Trophoblast cell (in vitro differentiated cells and primary cell): ENCODE measurements at regions not wholly inside any gene's neighbourhood (a gene's known extent, or its start where the extent isn't known, plus 50 kb on each side); places are given as distances from the start of the nearest gene placed in this dataset.

Source experiments
- DNase-seq, 2 donors: peaks; one replicate each; pipeline ENCODE4 v3.0.0-alpha.2; 2016
- H2AFZ ChIP-seq: 2 replicates; pipeline ENCODE4 v1.6.1; 2013; ENCODE audit warnings: low read length, moderate library complexity, mild to moderate bottlenecking; ENCODE audit not compliant: insufficient read depth, poor library complexity
- H2AK5ac ChIP-seq: 2 replicates; pipeline ENCODE4 v1.6.1; 2013; ENCODE audit warnings: mild to moderate bottlenecking, low read length
- H2BK120ac ChIP-seq: 2 replicates; pipeline ENCODE4 v1.6.1; 2013; ENCODE audit warnings: low read length, mild to moderate bottlenecking, moderate library complexity; ENCODE audit not compliant: insufficient read depth, poor library complexity
- H2BK12ac ChIP-seq: 2 replicates; pipeline ENCODE4 v1.6.1; 2013; ENCODE audit warnings: mild to moderate bottlenecking, low read length, moderate library complexity
- H2BK5ac ChIP-seq: 2 replicates; pipeline ENCODE4 v1.6.1; 2013; ENCODE audit warnings: low read length, low read depth, moderate library complexity, mild to moderate bottlenecking; ENCODE audit not compliant: poor library complexity
- H3K14ac ChIP-seq: 2 replicates; pipeline ENCODE4 v1.6.1; 2013; ENCODE audit warnings: mild to moderate bottlenecking, low read length
- H3K18ac ChIP-seq: 2 replicates; pipeline ENCODE4 v1.6.1; 2013; ENCODE audit warnings: mild to moderate bottlenecking, low read length
- H3K23ac ChIP-seq: 2 replicates; pipeline ENCODE4 v1.6.1; 2013; ENCODE audit warnings: low read length
- H3K27ac ChIP-seq: 2 replicates; pipeline ENCODE4 v1.5.1; 2013; ENCODE audit warnings: low read depth, mild to moderate bottlenecking, inconsistent platforms, low read length, moderate library complexity
- H3K27me3 ChIP-seq: 2 replicates; pipeline ENCODE4 v1.6.1; 2013; ENCODE audit warnings: inconsistent platforms, mild to moderate bottlenecking, low read length, moderate library complexity; ENCODE audit not compliant: insufficient read depth
- H3K36me3 ChIP-seq, 2 experiments: 1 replicate in 1 of 2; 2 replicates in 1 of 2; pipeline ENCODE4 v1.6.1; 2013; ENCODE audit warnings: low read length in 2 of 2, mild to moderate bottlenecking in 2 of 2, moderate library complexity in 1 of 2; ENCODE audit not compliant: insufficient read depth in 2 of 2, control insufficient read depth in 1 of 2
- H3K4ac ChIP-seq: 2 replicates; pipeline ENCODE4 v1.6.1; 2013; ENCODE audit warnings: low read depth, mild to moderate bottlenecking, low read length, moderate library complexity
- H3K4me1 ChIP-seq, 2 experiments: 1 replicate in 1 of 2; 2 replicates in 1 of 2; pipeline ENCODE4 v1.6.1; 2013; ENCODE audit warnings: low read length in 2 of 2, mild to moderate bottlenecking in 2 of 2, moderate library complexity in 1 of 2; ENCODE audit not compliant: insufficient read depth in 2 of 2, control insufficient read depth in 1 of 2
- H3K4me2 ChIP-seq: 2 replicates; pipeline ENCODE4 v1.6.1; 2013; ENCODE audit warnings: inconsistent platforms, mild to moderate bottlenecking, low read length, moderate library complexity
- H3K4me3 ChIP-seq: 2 replicates; pipeline ENCODE4 v1.5.1; 2013; ENCODE audit warnings: mild to moderate bottlenecking, low read depth, low read length, inconsistent platforms
- H3K79me1 ChIP-seq: one replicate; pipeline ENCODE4 v1.6.1; 2013; ENCODE audit warnings: low read length
- H3K79me2 ChIP-seq: 2 replicates; pipeline ENCODE4 v1.6.1; 2013; ENCODE audit warnings: low read length, mild to moderate bottlenecking; ENCODE audit not compliant: control insufficient read depth, insufficient read depth, poor library complexity
- H3K9ac ChIP-seq: 2 replicates; pipeline ENCODE4 v1.6.1; 2013; ENCODE audit warnings: mild to moderate bottlenecking, low read length
- H3K9me3 ChIP-seq: 2 replicates; pipeline ENCODE4 v1.6.1; 2013; ENCODE audit warnings: low read depth, mild to moderate bottlenecking, control low read depth, inconsistent platforms, low read length; ENCODE audit not compliant: insufficient read depth
- H4K12ac ChIP-seq: 2 replicates; pipeline ENCODE4 v1.6.1; 2013; ENCODE audit warnings: low read depth, mild to moderate bottlenecking, low read length, moderate library complexity
- H4K8ac ChIP-seq: 2 replicates; pipeline ENCODE4 v1.6.1; 2013; ENCODE audit warnings: low read depth, mild to moderate bottlenecking, low read length, moderate library complexity
- H4K91ac ChIP-seq: one replicate; pipeline ENCODE4 v1.6.1; 2013; ENCODE audit warnings: low read depth, mild to moderate bottlenecking, low read length, moderate library complexity
- WGBS: extraction: QIAGEN DNeasy Blood & Tissue Kit; methylation state at CpG from one replicate; pipeline ENCODE4 v1.1.7; 2013; ENCODE audit warnings: missing lambda C conversion rate; ENCODE audit not compliant: insufficient read length, insufficient coverage; ENCODE audit errors: extremely low coverage; 5-methylcytosine and 5-hydroxymethylcytosine counted together

DNA sequence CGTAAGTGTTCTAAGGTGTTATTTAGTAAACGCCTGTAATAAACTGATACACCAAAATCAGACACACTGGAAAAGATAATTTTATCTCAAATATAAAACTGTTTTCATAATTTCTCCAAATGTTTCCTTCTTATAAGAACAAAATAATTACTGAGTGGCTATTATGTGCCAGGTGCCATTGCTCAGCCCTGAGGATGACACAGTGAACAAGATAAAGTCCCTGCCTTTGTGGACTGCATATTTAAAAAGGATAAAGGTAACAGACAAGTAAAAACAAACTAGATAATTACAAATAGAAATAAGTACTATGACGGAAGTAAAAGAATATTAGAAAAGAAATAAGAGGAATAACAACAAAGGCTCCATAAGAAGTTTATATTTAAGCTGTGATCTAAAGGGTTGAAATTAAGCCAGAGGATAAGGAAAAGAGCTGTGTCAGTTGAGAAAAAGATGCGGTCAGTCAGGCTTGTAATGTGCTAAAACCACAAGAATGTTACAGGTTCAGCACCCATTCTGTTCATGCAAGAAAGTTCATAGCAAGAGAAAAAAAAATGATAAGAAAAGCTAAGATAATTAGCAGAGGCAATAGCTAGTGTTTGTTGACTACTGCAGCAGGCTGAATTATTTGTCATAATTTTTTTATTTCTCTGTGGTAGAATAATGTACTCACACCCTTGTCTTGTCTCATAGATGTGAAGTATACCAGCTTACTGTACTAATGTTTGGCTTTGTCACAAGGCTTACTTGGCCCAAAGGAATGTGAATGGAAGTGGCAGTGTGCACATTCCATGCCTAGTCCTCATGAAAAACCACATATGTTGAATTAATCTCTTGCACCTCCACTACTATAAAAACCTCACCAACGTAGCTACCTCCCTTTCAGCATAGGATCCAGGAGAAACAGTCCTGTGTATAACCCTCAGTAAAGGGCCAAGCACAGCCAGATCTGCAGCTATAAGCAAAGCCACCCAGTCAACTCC is 75.1 kb downstream of the CRPPA start:
- Histone ChIP-seq H3K18ac (no peak overlapping the region), H2AFZ (no peak overlapping the region), H3K14ac (no peak overlapping the region), H2AK5ac (no peak overlapping the region), H3K9me3 (no peaks in the 10 kb centered on the region), H2BK12ac (no peak overlapping the region), H3K79me1 (no peaks in the 10 kb centered on the region), H2BK120ac (no peak overlapping the region), H3K36me3 (no peaks in the 10 kb centered on the region), H3K4ac (no peak overlapping the region), H3K4me2 (no peak overlapping the region), H2BK5ac (no peak overlapping the region), H3K23ac (no peak overlapping the region), H3K4me1 (peaks cover 0 to 3% of the 10 kb centered on the region in 2 experiments), H3K9ac (no peak overlapping the region), H3K27me3 (no peaks in the 10 kb centered on the region), H4K8ac (no peak overlapping the region), H3K79me2 (no peaks in the 10 kb centered on the region), H4K12ac (no peak overlapping the region), H3K4me3 (no peak overlapping the region), H3K27ac (no peak overlapping the region), H4K91ac (no peak overlapping the region)
- peak in 1 of 2 donors; percentile 36 for DNase-seq
- no CpG with 5 or more reads among the region's 5 CpGs for WGBS

DNA sequence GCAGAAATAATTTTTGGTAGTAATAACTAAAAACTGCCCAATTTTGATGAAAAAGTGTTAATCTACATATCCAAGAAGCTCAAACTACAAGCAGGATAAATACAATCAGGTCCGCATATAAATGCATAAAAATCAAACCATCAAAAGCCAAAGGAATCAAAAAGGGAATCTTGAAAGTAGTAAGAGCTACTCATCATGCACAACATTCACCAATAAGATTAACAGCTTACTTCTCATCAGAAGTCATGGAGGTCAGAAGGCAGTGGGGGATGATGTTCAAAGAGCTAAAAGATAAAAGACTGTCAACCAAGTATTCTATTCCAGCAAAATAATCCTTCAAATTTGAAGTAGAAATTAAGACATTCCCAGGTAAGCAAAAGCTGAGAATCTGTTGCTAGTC is 76.4 kb downstream of the CRPPA start:
- Histone ChIP-seq H4K91ac (no peak overlapping the region), H3K4me1 (peaks cover 0 to 3% of the 10 kb centered on the region in 2 experiments), H3K27me3 (no peaks in the 10 kb centered on the region), H2BK12ac (no peak overlapping the region), H2BK120ac (no peak overlapping the region), H2AFZ (no peak overlapping the region), H2AK5ac (no peak overlapping the region), H4K8ac (no peak overlapping the region), H3K9me3 (no peaks in the 10 kb centered on the region), H3K23ac (no peak overlapping the region), H3K36me3 (no peaks in the 10 kb centered on the region), H3K4ac (no peak overlapping the region), H3K4me2 (no peak overlapping the region), H3K4me3 (no peak overlapping the region), H4K12ac (no peak overlapping the region), H3K27ac (no peak overlapping the region), H3K18ac (no peak overlapping the region), H3K79me2 (no peaks in the 10 kb centered on the region), H3K79me1 (no peaks in the 10 kb centered on the region), H3K14ac (no peak overlapping the region), H3K9ac (no peak overlapping the region), H2BK5ac (no peak overlapping the region)
- no CpG with 5 or more reads among the region's 1 CpG for WGBS
- DNase-seq, result no peak

- Histone ChIP-seq H2AFZ (no peak overlapping the region), H3K36me3 (no peaks in the 10 kb centered on the region), H3K27ac (no peak overlapping the region), H2BK12ac (no peak overlapping the region), H2BK5ac (no peak overlapping the region), H4K91ac (no peak overlapping the region), H3K18ac (no peak overlapping the region), H3K4ac (no peak overlapping the region), H4K12ac (no peak overlapping the region), H4K8ac (no peak overlapping the region), H3K4me3 (no peak overlapping the region), H3K79me1 (no peaks in the 10 kb centered on the region), H3K4me2 (no peak overlapping the region), H3K27me3 (no peaks in the 10 kb centered on the region), H3K79me2 (no peaks in the 10 kb centered on the region), H3K23ac (no peak overlapping the region), H3K4me1 (peaks cover 0 to 3% of the 10 kb centered on the region in 2 experiments), H2AK5ac (no peak overlapping the region), H3K9me3 (no peaks in the 10 kb centered on the region), H3K14ac (no peak overlapping the region), H2BK120ac (no peak overlapping the region), H3K9ac (no peak overlapping the region)
- DNase-seq, result no peak
- WGBS, result no CpG with 5 or more reads among the region's 5 CpGs
Measured at GRCh38 chr7:16343612-16344011, 77.7 kb downstream of the CRPPA start.

DNA sequence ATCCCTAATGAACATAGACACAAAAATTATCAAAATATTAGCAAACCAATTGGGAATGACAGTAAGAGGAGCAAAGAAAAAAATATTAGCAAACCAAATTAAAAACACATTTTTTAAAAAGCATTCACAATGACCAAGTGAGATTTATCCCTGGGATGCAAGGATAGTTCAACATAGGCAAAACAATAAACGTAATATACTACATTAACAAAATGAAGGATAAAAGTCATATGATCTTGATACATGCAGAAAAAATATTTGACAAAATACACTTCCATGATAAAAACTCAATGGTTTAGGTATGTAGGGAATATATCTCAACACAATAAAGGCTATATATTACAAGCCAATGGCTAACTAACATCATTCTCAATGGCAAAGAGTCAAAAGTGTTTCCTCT is 83.3 kb downstream of the CRPPA start:
- Histone ChIP-seq H3K79me1 (no peaks in the 10 kb centered on the region), H4K8ac (no peak overlapping the region)

More for the DNA sequence above, 83.3 kb downstream of the CRPPA start:
- Histone ChIP-seq H3K9ac (no peak overlapping the region), H2BK5ac (no peak overlapping the region), H3K18ac (no peak overlapping the region), H2BK120ac (no peak overlapping the region), H3K14ac (no peak overlapping the region), H3K9me3 (no peaks in the 10 kb centered on the region), H3K23ac (no peak overlapping the region), H2AFZ (no peak overlapping the region), H3K27me3 (no peaks in the 10 kb centered on the region), H3K4me2 (no peak overlapping the region), H4K12ac (no peak overlapping the region), H2BK12ac (no peak overlapping the region), H2AK5ac (no peak overlapping the region), H3K4ac (no peak overlapping the region), H3K79me2 (no peaks in the 10 kb centered on the region), H4K91ac (no peak overlapping the region), H3K27ac (no peak overlapping the region), H3K36me3 (no peaks in the 10 kb centered on the region), H3K4me1 (no peaks in the 10 kb centered on the region), H3K4me3 (no peak overlapping the region)
- no CpG with 5 or more reads among the region's 1 CpG for WGBS
- DNase-seq, result no peak
